IMR-90 (cell line): ENCODE measurements at regions not wholly inside any gene's neighbourhood (a gene's known extent, or its start where the extent isn't known, plus 50 kb on each side); places are given as distances from the start of the nearest gene placed in this dataset.

ENCODE experiments used
- ATAC-seq: fragments of 200-7000 bp; cut with Tn5 transposase; 2 replicates; pipeline ENCODE4 v1.9.1; 2020; ENCODE audit warnings: low read depth, mild to moderate bottlenecking, moderate library complexity
- BruUV-seq: library from RNA; stranded (reverse); fragments of 400-500 nt; replicated peaks from 2 replicates; lab custom pipeline; 2021; lab: Mats Ljungman, UMichigan
- CTCF ChIA-PET: fragments of 300-600 bp; formaldehyde crosslinking; extraction: SDS; loops from one replicate; lab custom pipeline; 2021; ENCODE audit warnings: antibody characterized with exemption; lab: Yijun Ruan, JAX
- POLR2A ChIA-PET: fragments of 300-600 bp; sonication (Branson Sonifier 250); formaldehyde crosslinking; loops from one replicate; lab custom pipeline; 2022; ENCODE audit warnings: antibody characterized with exemption; ENCODE audit not compliant: unreplicated experiment; lab: Charles Lee
- DNase-seq: peaks from one replicate; pipeline ENCODE4 v3.0.0; 2013
- H2AFZ ChIP-seq: replicated peaks from 2 replicates; pipeline ENCODE3; 2013; ENCODE audit warnings: low read length, mild to moderate bottlenecking; ENCODE audit not compliant: poor library complexity
- H2AK5ac ChIP-seq: 2 replicates; pipeline ENCODE4 v1.6.1; 2013; ENCODE audit warnings: low read depth, low read length, inconsistent platforms
- H2AK9ac ChIP-seq: replicated peaks from 2 replicates; pipeline ENCODE3; 2013; ENCODE audit warnings: mild to moderate bottlenecking, low read depth, low read length, moderate library complexity; ENCODE audit not compliant: poor library complexity
- H2BK120ac ChIP-seq: 2 replicates; pipeline ENCODE4 v1.6.1; 2013; ENCODE audit warnings: low read depth, low read length, inconsistent platforms
- H2BK15ac ChIP-seq: 3 replicates; pipeline ENCODE4 v1.6.1; 2013; ENCODE audit warnings: low read depth, low read length, inconsistent platforms
- H2BK20ac ChIP-seq: 2 replicates; pipeline ENCODE4 v1.6.1; 2013; ENCODE audit warnings: low read depth, mild to moderate bottlenecking, inconsistent platforms, low read length, moderate library complexity
- H2BK5ac ChIP-seq: 2 replicates; pipeline ENCODE4 v1.6.1; 2013; ENCODE audit warnings: mild to moderate bottlenecking, low read depth, low read length, inconsistent platforms; ENCODE audit not compliant: poor library complexity, severe bottlenecking
- H3K14ac ChIP-seq: replicated peaks from 2 replicates; pipeline ENCODE4 v1.6.1; 2013; ENCODE audit warnings: low read depth, low read length, inconsistent platforms
- H3K18ac ChIP-seq: 2 replicates; pipeline ENCODE4 v1.6.1; 2013; ENCODE audit warnings: low read depth, low read length, control low read depth
- H3K23ac ChIP-seq: 2 replicates; pipeline ENCODE4 v1.6.1; 2013; ENCODE audit warnings: low read depth, low read length, inconsistent platforms
- H3K27ac ChIP-seq: 2 replicates; pipeline ENCODE4 v1.5.1; 2013; ENCODE audit warnings: mild to moderate bottlenecking, control low read depth, low read length; ENCODE audit not compliant: insufficient read depth
- H3K27me3 ChIP-seq: 2 replicates; pipeline ENCODE4 v1.6.1; 2013; ENCODE audit warnings: low read length; ENCODE audit not compliant: control insufficient read depth, insufficient read depth
- H3K36me3 ChIP-seq: 2 replicates; pipeline ENCODE4 v1.6.1; 2013; ENCODE audit warnings: low read length, mixed read lengths; ENCODE audit not compliant: control insufficient read depth, insufficient read depth
- H3K4ac ChIP-seq: 2 replicates; pipeline ENCODE4 v1.6.1; 2013; ENCODE audit warnings: low read depth, low read length, inconsistent platforms
- H3K4me1 ChIP-seq: 2 replicates; pipeline ENCODE4 v1.6.1; 2013; ENCODE audit warnings: low read length, mixed read lengths; ENCODE audit not compliant: control insufficient read depth, insufficient read depth
- H3K4me2 ChIP-seq: 2 replicates; pipeline ENCODE4 v1.6.1; 2013; ENCODE audit warnings: low read depth, mild to moderate bottlenecking, control low read depth, low read length, moderate library complexity
- H3K4me3 ChIP-seq: 2 replicates; pipeline ENCODE4 v1.5.1; 2013; ENCODE audit warnings: low read depth, mild to moderate bottlenecking, control low read depth, low read length, moderate library complexity; ENCODE audit not compliant: insufficient read depth
- H3K56ac ChIP-seq: 2 replicates; pipeline ENCODE4 v1.6.1; 2013; ENCODE audit warnings: low read length, inconsistent platforms; ENCODE audit not compliant: insufficient read depth; ENCODE audit errors: extremely low read depth
- H3K79me1 ChIP-seq, 2 experiments: 2 replicates each; pipeline ENCODE4 v1.6.1; 2013; ENCODE audit warnings: low read length in 2 of 2, inconsistent platforms in 1 of 2, low read depth in 1 of 2
- H3K9ac ChIP-seq: 2 replicates; pipeline ENCODE4 v1.6.1; 2013; ENCODE audit warnings: low read depth, low read length, control low read depth
- H3K9me1 ChIP-seq: 2 replicates; pipeline ENCODE4 v1.6.1; 2013; ENCODE audit warnings: low read length, inconsistent platforms; ENCODE audit not compliant: insufficient read depth
- H3K9me3 ChIP-seq: 2 replicates; pipeline ENCODE4 v1.6.1; 2013; ENCODE audit warnings: low read length; ENCODE audit not compliant: control insufficient read depth, insufficient read depth
- H4K20me1 ChIP-seq: 2 replicates; pipeline ENCODE4 v1.6.1; 2013; ENCODE audit warnings: low read length, inconsistent platforms; ENCODE audit not compliant: insufficient read depth
- H4K5ac ChIP-seq: 2 replicates; pipeline ENCODE4 v1.6.1; 2013; ENCODE audit warnings: mild to moderate bottlenecking, low read depth, low read length, control low read depth
- H4K8ac ChIP-seq, 2 experiments: 2 replicates each; pipeline ENCODE4 v1.6.1; 2013; ENCODE audit warnings: low read depth in 2 of 2, low read length in 2 of 2, control low read depth in 1 of 2, inconsistent platforms in 1 of 2
- H4K91ac ChIP-seq: 2 replicates; pipeline ENCODE4 v1.6.1; 2013; ENCODE audit warnings: low read depth, low read length, inconsistent platforms; ENCODE audit not compliant: insufficient read depth
- BHLHE40 ChIP-seq: fragments of 150-350 bp; IDR thresholded peaks from 2 replicates; pipeline ENCODE4 v1.6.1; 2016; ENCODE audit warnings: mild to moderate bottlenecking, low read depth, low read length
- CEBPB ChIP-seq: IDR thresholded peaks from 2 replicates; pipeline ENCODE4 v1.6.1; 2012; ENCODE audit warnings: low read depth, low read length, improper control_type of control experiment
- CHD1 ChIP-seq: IDR thresholded peaks from 2 replicates; pipeline ENCODE4 v1.6.1; 2012; ENCODE audit warnings: low read depth, low read length, improper control_type of control experiment
- FOS ChIP-seq: fragments of 150-350 bp; IDR thresholded peaks from 2 replicates; pipeline ENCODE4 v1.6.1; 2016; ENCODE audit warnings: low read depth, low read length
- MAFK ChIP-seq: IDR thresholded peaks from 2 replicates; pipeline ENCODE4 v1.6.1; 2012; ENCODE audit warnings: low read depth, low read length, improper control_type of control experiment
- MAZ ChIP-seq: IDR thresholded peaks from 2 replicates; pipeline ENCODE4 v1.6.1; 2012; ENCODE audit warnings: low read depth, mild to moderate bottlenecking, low read length, improper control_type of control experiment, moderate library complexity, borderline replicate concordance
- MXI1 ChIP-seq: IDR thresholded peaks from 2 replicates; pipeline ENCODE4 v1.6.1; 2012; ENCODE audit warnings: low read depth, mild to moderate bottlenecking, low read length, moderate library complexity, borderline replicate concordance
- POLR2A ChIP-seq: IDR thresholded peaks from 2 replicates; pipeline ENCODE4 v1.6.1; 2012; ENCODE audit warnings: mild to moderate bottlenecking, low read depth, low read length
- RAD21 ChIP-seq: IDR thresholded peaks from 2 replicates; pipeline ENCODE4 v1.6.1; 2012; ENCODE audit warnings: low read length, improper control_type of control experiment
- RCOR1 ChIP-seq: IDR thresholded peaks from 2 replicates; pipeline ENCODE4 v1.6.1; 2012; ENCODE audit warnings: mild to moderate bottlenecking, low read length, improper control_type of control experiment; ENCODE audit not compliant: insufficient replicate concordance
- RFX5 ChIP-seq: IDR thresholded peaks from 2 replicates; pipeline ENCODE4 v1.8.0; 2012; ENCODE audit warnings: low read depth, mild to moderate bottlenecking, low read length, moderate library complexity
- SMC3 ChIP-seq: fragments of 150-350 bp; IDR thresholded peaks from 2 replicates; pipeline ENCODE4 v1.6.1; 2016; ENCODE audit warnings: low read depth, mild to moderate bottlenecking, antibody characterized with exemption, low read length, moderate library complexity
- WGBS, 2 experiments: methylation state at CpG; one replicate each; pipeline versions ENCODE4 v1.1.5 to v1.1.7; 2013; ENCODE audit warnings: missing lambda C conversion rate in 2 of 2; ENCODE audit not compliant: insufficient read length in 1 of 2; ENCODE audit errors: extremely low coverage in 2 of 2; 5-methylcytosine and 5-hydroxymethylcytosine counted together
- dilution Hi-C: fragments of 300-500 bp; cut with HindIII; formaldehyde crosslinking; loops from one replicate; pipeline ENCODE4 v1.14.3; 2018; ENCODE audit warnings: low sequenced_read_pairs; ENCODE audit not compliant: unreplicated experiment
- in situ Hi-C: fragments of 300-500 bp; cut with MboI; formaldehyde crosslinking; loops from 3 replicates; pipeline ENCODE4 v1.14.3; 2019; ENCODE audit warnings: low sequenced_read_pairs, inconsistent platforms, mixed read lengths
- intact Hi-C: fragments of 100-400 bp; cut with micrococcal nuclease; formaldehyde crosslinking; loops from 2 replicates; pipeline ENCODE4 v1.10.0; 2022
- TF ChIP-seq, protein P1 (sequence below): conservative IDR thresholded peaks from 2 replicates; pipeline ENCODE4 v1.5.1; 2012; ENCODE audit warnings: mild to moderate bottlenecking, low read depth, low read length, improper control_type of control experiment
- TF ChIP-seq, protein P2 (sequence below): fragments of 150-350 bp; IDR thresholded peaks from 2 replicates; pipeline ENCODE4 v1.6.1; 2017; ENCODE audit warnings: mild to moderate bottlenecking, antibody characterized with exemption, low read length, low read depth
- TF ChIP-seq, protein P3 (sequence below): fragments of 150-350 bp; IDR thresholded peaks from 2 replicates; pipeline ENCODE4 v1.6.1; 2016; ENCODE audit warnings: low read depth, mild to moderate bottlenecking, low read length, moderate library complexity, borderline replicate concordance

DNA sequence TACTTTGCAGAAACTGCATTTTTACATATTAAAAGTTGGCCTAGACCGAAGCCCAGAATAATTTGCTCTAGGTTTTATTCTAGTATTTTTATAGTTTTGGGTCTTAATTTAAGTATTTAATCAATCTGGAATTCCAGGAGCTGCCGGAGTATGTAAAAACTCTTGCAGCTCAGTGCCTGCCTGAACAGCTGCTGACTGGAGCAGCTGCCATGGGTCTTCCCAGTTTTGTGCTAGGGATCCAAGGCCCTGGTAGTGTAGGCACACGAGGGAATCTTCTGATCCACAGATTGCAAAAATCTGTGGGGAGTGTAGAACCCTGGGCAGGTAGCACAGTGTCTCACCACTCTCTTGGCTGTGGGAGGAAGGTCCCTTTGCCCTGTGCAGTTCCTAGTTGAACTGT is 87.0 kb upstream of the HS3ST3A1 start:
- H3K27ac ChIP-seq = no peak overlapping the region
- H2AFZ ChIP-seq = no peak overlapping the region
- no peak overlapping the region for H2BK20ac ChIP-seq
- H3K18ac ChIP-seq = no peak overlapping the region
- WGBS, 2 experiments = 50% methylated on average over 1 of the region's 3 CpGs; no CpG with 5 or more reads in 1 of the 2 experiments
- no peak overlapping the region for H4K8ac ChIP-seq
- no peaks in the 10 kb centered on the region for H3K4me1 ChIP-seq
- DNase-seq (no peak), ATAC-seq (no peak)
- TF ChIP-seq, protein P1, sequence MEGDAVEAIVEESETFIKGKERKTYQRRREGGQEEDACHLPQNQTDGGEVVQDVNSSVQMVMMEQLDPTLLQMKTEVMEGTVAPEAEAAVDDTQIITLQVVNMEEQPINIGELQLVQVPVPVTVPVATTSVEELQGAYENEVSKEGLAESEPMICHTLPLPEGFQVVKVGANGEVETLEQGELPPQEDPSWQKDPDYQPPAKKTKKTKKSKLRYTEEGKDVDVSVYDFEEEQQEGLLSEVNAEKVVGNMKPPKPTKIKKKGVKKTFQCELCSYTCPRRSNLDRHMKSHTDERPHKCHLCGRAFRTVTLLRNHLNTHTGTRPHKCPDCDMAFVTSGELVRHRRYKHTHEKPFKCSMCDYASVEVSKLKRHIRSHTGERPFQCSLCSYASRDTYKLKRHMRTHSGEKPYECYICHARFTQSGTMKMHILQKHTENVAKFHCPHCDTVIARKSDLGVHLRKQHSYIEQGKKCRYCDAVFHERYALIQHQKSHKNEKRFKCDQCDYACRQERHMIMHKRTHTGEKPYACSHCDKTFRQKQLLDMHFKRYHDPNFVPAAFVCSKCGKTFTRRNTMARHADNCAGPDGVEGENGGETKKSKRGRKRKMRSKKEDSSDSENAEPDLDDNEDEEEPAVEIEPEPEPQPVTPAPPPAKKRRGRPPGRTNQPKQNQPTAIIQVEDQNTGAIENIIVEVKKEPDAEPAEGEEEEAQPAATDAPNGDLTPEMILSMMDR = no peak
- TF ChIP-seq RFX5 = no peak
- no peak for TF ChIP-seq RAD21
- TF ChIP-seq CEBPB = no peak
- TF ChIP-seq MAZ = no peak
- TF ChIP-seq RCOR1 = no peak
- no peak for TF ChIP-seq CHD1
- TF ChIP-seq, protein P2, sequence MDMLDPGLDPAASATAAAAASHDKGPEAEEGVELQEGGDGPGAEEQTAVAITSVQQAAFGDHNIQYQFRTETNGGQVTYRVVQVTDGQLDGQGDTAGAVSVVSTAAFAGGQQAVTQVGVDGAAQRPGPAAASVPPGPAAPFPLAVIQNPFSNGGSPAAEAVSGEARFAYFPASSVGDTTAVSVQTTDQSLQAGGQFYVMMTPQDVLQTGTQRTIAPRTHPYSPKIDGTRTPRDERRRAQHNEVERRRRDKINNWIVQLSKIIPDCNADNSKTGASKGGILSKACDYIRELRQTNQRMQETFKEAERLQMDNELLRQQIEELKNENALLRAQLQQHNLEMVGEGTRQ = no peak
- TF ChIP-seq MXI1 = no peak
- no peak for TF ChIP-seq MAFK
- no peak for TF ChIP-seq POLR2A
- no peak for TF ChIP-seq FOS
- TF ChIP-seq BHLHE40 = no peak
- TF ChIP-seq, protein P3, sequence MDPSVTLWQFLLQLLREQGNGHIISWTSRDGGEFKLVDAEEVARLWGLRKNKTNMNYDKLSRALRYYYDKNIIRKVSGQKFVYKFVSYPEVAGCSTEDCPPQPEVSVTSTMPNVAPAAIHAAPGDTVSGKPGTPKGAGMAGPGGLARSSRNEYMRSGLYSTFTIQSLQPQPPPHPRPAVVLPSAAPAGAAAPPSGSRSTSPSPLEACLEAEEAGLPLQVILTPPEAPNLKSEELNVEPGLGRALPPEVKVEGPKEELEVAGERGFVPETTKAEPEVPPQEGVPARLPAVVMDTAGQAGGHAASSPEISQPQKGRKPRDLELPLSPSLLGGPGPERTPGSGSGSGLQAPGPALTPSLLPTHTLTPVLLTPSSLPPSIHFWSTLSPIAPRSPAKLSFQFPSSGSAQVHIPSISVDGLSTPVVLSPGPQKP = no peak
- no peak for TF ChIP-seq SMC3
- in situ Hi-C loops = no loop called here
- H3K4me2 ChIP-seq = no peak overlapping the region
- no peak overlapping the region for H2AK5ac ChIP-seq
- no peak overlapping the region for H2BK5ac ChIP-seq
- CTCF ChIA-PET = no interaction called here
- no peaks in the 10 kb centered on the region for H3K36me3 ChIP-seq
- H4K5ac ChIP-seq = no peak overlapping the region
- H2BK15ac ChIP-seq = no peak overlapping the region
- BruUV-seq = no TSS peak
- intact Hi-C loops = no loop called here
- H3K27me3 ChIP-seq = no peaks in the 10 kb centered on the region
- no peak overlapping the region for H3K23ac ChIP-seq
- no peak overlapping the region for H3K9ac ChIP-seq
- POLR2A ChIA-PET = no interaction called here
- dilution Hi-C loops = no loop called here
- no peaks in the 10 kb centered on the region for H4K20me1 ChIP-seq
- no peaks in the 10 kb centered on the region for H3K9me1 ChIP-seq
- H2BK120ac ChIP-seq = no peak overlapping the region
- no peak overlapping the region for H3K14ac ChIP-seq
- no peak overlapping the region for H4K91ac ChIP-seq
- H3K9me3 ChIP-seq = no peaks in the 10 kb centered on the region
- no peak overlapping the region for H3K56ac ChIP-seq
- no peak overlapping the region for H2AK9ac ChIP-seq
- H3K79me1 ChIP-seq = no peaks in the 10 kb centered on the region
- H3K4ac ChIP-seq = no peak overlapping the region
- H3K4me3 ChIP-seq = no peak overlapping the region
